ENCODE measurements at regions not wholly inside any gene's neighbourhood (a gene's known extent, or its start where the extent isn't known, plus 50 kb on each side); places are given as distances from the start of the nearest gene placed in this dataset.

DNA sequence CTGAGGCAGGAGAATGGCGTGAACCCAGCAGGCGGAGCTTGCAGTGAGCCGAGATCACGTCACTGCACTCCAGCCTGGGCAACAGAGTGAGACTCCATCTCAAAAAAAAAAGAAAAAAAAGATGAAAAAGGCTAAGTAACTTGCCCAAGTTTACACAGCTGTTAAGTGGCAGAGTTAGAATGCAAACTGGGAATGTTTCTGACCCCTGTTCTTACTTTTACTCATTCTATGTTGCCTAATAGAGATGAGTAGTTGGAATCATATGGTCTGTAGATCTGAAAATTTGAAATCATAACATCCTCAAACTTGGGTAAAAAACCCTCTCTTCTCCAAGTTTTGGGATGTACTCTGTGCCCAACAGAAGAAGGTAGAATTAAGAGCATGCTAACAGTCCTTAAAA, 235.8 kb upstream of the RFC3 start:
- ATAC-seq (no peak), FAIRE-seq (no peak), DNase-seq (no peak)
- intact Hi-C loops (cut with DNase I): no loop called here
- H3K27ac ChIP-seq: no peak overlapping the region
- H3K9me3 ChIP-seq: no peaks in the 10 kb centered on the region
- no peak overlapping the region for H3K4me3 ChIP-seq
- H3K36me3 ChIP-seq: no peaks in the 10 kb centered on the region
- H3K27me3 ChIP-seq: no peaks in the 10 kb centered on the region
- 88 to 100% methylated on average over 4 of the region's 4 CpGs for WGBS, 2 donors
- TF ChIP-seq, protein P1, sequence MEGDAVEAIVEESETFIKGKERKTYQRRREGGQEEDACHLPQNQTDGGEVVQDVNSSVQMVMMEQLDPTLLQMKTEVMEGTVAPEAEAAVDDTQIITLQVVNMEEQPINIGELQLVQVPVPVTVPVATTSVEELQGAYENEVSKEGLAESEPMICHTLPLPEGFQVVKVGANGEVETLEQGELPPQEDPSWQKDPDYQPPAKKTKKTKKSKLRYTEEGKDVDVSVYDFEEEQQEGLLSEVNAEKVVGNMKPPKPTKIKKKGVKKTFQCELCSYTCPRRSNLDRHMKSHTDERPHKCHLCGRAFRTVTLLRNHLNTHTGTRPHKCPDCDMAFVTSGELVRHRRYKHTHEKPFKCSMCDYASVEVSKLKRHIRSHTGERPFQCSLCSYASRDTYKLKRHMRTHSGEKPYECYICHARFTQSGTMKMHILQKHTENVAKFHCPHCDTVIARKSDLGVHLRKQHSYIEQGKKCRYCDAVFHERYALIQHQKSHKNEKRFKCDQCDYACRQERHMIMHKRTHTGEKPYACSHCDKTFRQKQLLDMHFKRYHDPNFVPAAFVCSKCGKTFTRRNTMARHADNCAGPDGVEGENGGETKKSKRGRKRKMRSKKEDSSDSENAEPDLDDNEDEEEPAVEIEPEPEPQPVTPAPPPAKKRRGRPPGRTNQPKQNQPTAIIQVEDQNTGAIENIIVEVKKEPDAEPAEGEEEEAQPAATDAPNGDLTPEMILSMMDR (IDR thresholded peaks at IDR 0.05): no peak
- peaks cover 0 to 4% (median 2%) of the 10 kb centered on the region in 3 donors for H3K4me1 ChIP-seq

DNA sequence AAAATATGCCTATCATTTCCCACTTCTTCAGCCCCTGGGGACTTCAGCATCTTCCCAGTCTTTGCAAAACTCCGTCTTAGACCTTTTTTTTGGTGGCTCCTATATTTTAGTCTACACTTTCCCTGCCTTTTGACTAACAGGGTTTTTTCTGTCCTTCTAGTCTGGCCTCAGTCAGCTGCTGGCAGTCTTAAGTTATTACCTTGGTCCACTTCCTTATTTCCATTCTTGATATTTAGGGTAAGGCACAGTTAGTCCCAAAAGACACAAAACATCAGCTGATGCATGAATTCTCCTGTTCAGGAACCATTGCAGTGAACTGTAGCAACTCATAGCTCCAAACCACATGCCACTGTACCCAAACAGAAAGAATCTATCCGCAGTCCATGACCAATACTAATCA, 234.6 kb upstream of the RFC3 start:
- Histone ChIP-seq H3K36me3 (no peaks in the 10 kb centered on the region), H3K4me3 (no peak overlapping the region), H3K9me3 (no peaks in the 10 kb centered on the region), H3K27me3 (no peaks in the 10 kb centered on the region), H3K27ac (no peak overlapping the region), H3K4me1 (no peaks in the 10 kb centered on the region)
- no peak for DNase-seq
- TF ChIP-seq, protein P1 (IDR thresholded peaks at IDR 0.05): no peak
- 94 to 98% methylated on average over 2 of the region's 2 CpGs for WGBS, 2 donors
- ATAC-seq: no peak
- no peak for FAIRE-seq
- intact Hi-C loops (cut with DNase I): no loop called here

DNA sequence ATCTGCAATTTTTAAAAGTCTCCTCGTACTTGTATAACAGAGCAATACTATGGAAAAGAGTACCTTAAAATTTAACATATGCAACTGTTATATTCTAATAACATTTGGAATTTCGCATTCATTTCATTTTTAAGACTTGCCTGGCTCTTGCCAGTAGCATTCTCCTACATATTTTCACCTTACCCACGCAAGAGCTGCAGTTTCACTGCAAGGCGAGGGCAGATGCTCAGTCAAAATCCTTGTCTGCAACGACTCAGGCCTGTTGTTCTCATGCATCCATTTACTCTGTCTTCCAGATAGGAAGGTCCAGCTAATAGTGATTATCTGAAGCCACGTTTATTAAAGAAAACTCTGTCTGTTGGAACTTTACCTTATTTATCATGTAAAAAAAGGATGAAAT, 227.0 kb upstream of the RFC3 start:
- intact Hi-C loops (cut with DNase I): no loop called here
- TF ChIP-seq, protein P1 (IDR thresholded peaks at IDR 0.05): no peak
- FAIRE-seq (no peak), DNase-seq (no peak), ATAC-seq (no peak)
- Histone ChIP-seq H3K9me3 (no peaks in the 10 kb centered on the region), H3K27me3 (no peaks in the 10 kb centered on the region), H3K4me3 (no peak overlapping the region), H3K27ac (no peak overlapping the region), H3K36me3 (no peaks in the 10 kb centered on the region), H3K4me1 (no peaks in the 10 kb centered on the region)
- 91 to 92% methylated on average over 6 of the region's 6 CpGs for WGBS, 2 donors

DNA sequence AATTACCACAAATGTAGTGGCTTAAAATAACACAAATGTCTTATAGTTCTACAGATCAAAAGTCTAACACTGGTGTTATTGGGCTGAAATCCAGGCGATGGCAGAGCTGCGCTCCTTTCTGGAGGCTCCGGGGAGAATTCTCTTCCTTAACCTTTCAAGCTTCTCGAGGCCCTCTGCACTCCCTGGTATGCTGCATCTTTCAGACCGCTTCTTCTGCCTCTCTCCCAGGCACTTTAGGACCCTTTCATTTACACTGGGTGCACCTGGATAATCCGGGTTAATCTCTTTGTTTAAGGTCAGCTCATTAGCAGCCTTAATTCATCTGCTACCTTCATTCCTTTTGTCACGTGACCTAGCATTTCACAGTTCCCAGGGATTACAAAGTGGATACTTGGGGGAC, 211.3 kb upstream of the RFC3 start:
- WGBS, 2 donors: 86 to 90% methylated on average over 7 of the region's 7 CpGs
- ATAC-seq: no peak
- Histone ChIP-seq H3K27me3 (no peaks in the 10 kb centered on the region), H3K27ac (no peak overlapping the region), H3K36me3 (no peaks in the 10 kb centered on the region), H3K4me1 (peaks cover 4 to 6% (median 4%) of the 10 kb centered on the region in 3 donors), H3K4me3 (no peak overlapping the region), H3K9me3 (no peaks in the 10 kb centered on the region)
- intact Hi-C loops (cut with DNase I): no loop called here
- no peak for DNase-seq
- TF ChIP-seq, protein P1 (IDR thresholded peaks at IDR 0.05): no peak
- no peak for FAIRE-seq

DNA sequence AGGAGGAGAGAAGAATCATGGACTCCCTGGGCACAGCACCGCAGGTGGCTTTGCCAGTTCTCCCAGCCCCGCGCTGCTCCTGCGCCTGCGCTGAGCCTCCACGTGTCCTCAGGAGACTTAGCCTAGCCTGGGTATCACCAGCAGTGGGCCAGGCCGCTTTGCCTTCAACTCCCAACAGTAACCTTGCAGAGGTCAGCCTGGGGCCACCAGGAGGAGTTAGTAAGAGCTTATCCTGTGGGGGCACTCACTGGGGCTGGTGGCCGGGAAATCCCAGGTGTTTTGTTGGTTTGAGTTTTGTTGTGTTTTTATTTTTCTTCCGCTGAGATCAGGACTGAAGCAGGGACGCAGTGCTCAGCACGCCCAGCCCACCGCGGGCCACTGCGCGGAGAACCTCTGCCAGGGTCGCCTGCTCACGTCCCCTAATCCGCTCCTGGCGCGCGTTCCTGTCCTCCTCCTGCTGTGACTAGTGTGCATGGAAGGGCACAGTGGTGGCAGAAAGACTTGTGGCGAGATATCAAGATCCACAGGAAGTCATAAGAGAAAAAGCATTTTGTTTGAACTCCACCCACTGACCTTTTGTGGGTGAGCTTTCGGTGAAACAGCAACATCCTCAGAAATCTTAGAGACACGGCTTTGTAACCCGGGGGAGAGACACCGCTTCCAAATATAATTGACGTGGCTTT, 207.4 kb upstream of the RFC3 start:
- intact Hi-C loops (cut with DNase I): no loop called here
- ATAC-seq: peak; percentile 19 to 52 (median 32)
- H3K27me3 ChIP-seq: no peaks in the 10 kb centered on the region
- H3K4me1 ChIP-seq: peaks cover 4 to 9% (median 4%) of the 10 kb centered on the region in 3 donors
- H3K27ac ChIP-seq: peak overlapping the region in 3 of 4 donors; percentile 58 to 65 (median 60)
- TF ChIP-seq, protein P1 (IDR thresholded peaks at IDR 0.05): no peak
- DNase-seq: peak in 1 of 6 donors; percentile 40
- 81 to 82% methylated on average over 27 of the region's 27 CpGs for WGBS, 2 donors
- no peak overlapping the region for H3K4me3 ChIP-seq
- no peaks in the 10 kb centered on the region for H3K36me3 ChIP-seq
- FAIRE-seq: no peak
- no peaks in the 10 kb centered on the region for H3K9me3 ChIP-seq

All from pancreas (tissue), 10 donors.